ENCODE measurements at regions not wholly inside any gene's neighbourhood (a gene's known extent, or its start where the extent isn't known, plus 50 kb on each side); places are given as distances from the start of the nearest gene placed in this dataset.
"Not testable (repeated sequence)": the region's sequence is repeated elsewhere in the genome, so short reads cannot be mapped to it uniquely, and the experiment has no call there.

DNA sequence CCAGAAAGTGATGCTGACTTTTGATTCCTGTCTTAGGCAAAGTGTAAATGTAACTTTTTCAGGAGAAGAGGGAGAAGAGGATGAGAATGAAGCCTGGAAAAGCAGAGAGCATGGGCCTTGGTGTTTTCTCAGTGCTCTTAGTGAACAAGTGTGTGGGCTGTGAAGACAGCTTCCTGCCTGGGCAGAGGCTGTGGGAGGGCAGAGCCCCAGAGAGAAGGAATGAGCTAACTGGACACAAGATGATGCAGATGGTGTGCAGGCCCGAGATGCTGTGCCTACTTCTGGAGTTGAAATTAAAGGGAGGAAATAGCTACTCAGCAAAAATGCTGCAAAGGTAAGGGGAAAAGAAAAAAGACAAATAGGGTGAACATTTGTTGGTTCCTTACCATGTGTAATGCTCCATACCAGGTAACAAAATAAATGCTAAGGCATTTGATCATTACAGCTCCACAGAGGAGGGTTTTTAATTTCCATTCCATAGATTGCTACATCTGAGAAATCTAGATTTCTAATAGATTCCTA, 87.0 kb upstream of the CEP162 start:
- H3K36me3 Mint-ChIP-seq (ENCODE audit: low read depth), result no peaks in the 10 kb centered on the region
- H3K9me3 ChIP-seq (ENCODE audit: control insufficient read depth in 1 of 2, insufficient read depth in 1 of 2, low read length in 2 of 2), result no peaks in the 10 kb centered on the region
- H3K9me3 Mint-ChIP-seq, result peaks cover 8% of the 10 kb centered on the region
- POLR2A ChIA-PET, result no interaction called here
- no peak overlapping the region for H3K4me3 Mint-ChIP-seq
- no peak for TF ChIP-seq CTCF (IDR thresholded peaks at IDR 0.05)
- H3K36me3 ChIP-seq (ENCODE audit: insufficient read depth, low read length), result no peaks in the 10 kb centered on the region
- CTCF ChIA-PET, result interaction anchor here (1.3 kb wide), 1 partner anchor 10 kb away, joined by 3 read pairs; no protein-coding TSS in a partner anchor
- H3K4me1 ChIP-seq (ENCODE audit: insufficient read depth, low read length), result no peaks in the 10 kb centered on the region
- DNase-seq (no peak), ATAC-seq (ENCODE audit: poor library complexity) (no peak)
- no peaks in the 10 kb centered on the region for H3K27me3 ChIP-seq (ENCODE audit: control insufficient read depth in 1 of 2, insufficient read depth in 2 of 2, low read length in 2 of 2)
- H3K4me1 Mint-ChIP-seq (ENCODE audit: low read depth), result no peaks in the 10 kb centered on the region
- H3K27ac Mint-ChIP-seq, result no peak overlapping the region
- intact Hi-C loops (cut with DNase I, micrococcal nuclease), result no loop called here
- no peak overlapping the region for H3K27ac ChIP-seq (ENCODE audit: low read depth in 1 of 2, low read length in 2 of 2)
- H3K4me3 ChIP-seq (ENCODE audit: low read length), result no peak overlapping the region
- H3K27me3 Mint-ChIP-seq, result no peaks in the 10 kb centered on the region

- intact Hi-C loops (cut with DNase I, micrococcal nuclease), result no loop called here
- Mint-ChIP-seq H3K9me3 (no peaks in the 10 kb centered on the region), H3K27ac (no peak overlapping the region), H3K27me3 (no peaks in the 10 kb centered on the region), H3K4me3 (no peak overlapping the region), H3K36me3 (ENCODE audit: low read depth) (no peaks in the 10 kb centered on the region), H3K4me1 (ENCODE audit: low read depth) (no peaks in the 10 kb centered on the region)
- Histone ChIP-seq H3K4me1 (ENCODE audit: insufficient read depth, low read length) (no peaks in the 10 kb centered on the region), H3K9me3 (ENCODE audit: control insufficient read depth in 1 of 2, insufficient read depth in 1 of 2, low read length in 2 of 2) (no peaks in the 10 kb centered on the region), H3K27me3 (ENCODE audit: control insufficient read depth in 1 of 2, insufficient read depth in 2 of 2, low read length in 2 of 2) (no peaks in the 10 kb centered on the region), H3K4me3 (ENCODE audit: low read length) (no peak overlapping the region), H3K27ac (ENCODE audit: low read depth in 1 of 2, low read length in 2 of 2) (no peak overlapping the region), H3K36me3 (ENCODE audit: insufficient read depth, low read length) (no peaks in the 10 kb centered on the region)
- CTCF ChIA-PET, result no interaction called here
- POLR2A ChIA-PET, result no interaction called here
- DNase-seq (no peak), ATAC-seq (ENCODE audit: poor library complexity) (no peak)
- no peak for TF ChIP-seq CTCF (IDR thresholded peaks at IDR 0.05)
Observed at GRCh38 chr6:84309336-84309735, 81.9 kb upstream of the CEP162 start.

DNA sequence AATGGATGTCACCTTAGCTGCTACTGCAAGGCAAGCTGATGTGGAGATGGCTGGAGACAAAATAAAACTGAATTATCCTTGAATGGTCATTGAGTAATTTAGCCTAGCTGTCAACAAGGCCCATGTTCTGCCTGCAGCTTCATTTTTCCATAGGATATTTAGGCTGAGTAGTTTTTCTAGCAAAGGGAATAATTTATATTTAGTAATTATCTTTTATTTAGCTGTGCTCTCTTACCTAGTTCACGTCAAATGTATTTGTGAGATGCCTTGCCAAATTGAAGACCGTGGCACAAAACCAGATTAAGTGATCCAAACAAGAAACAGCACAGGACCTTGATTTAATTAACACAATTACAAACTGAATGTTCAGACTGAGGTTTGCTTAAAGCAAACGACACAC, 77.4 kb upstream of the CEP162 start:
- Mint-ChIP-seq H3K9me3 (no peaks in the 10 kb centered on the region), H3K4me1 (ENCODE audit: low read depth) (no peaks in the 10 kb centered on the region), H3K27ac (no peak overlapping the region), H3K36me3 (ENCODE audit: low read depth) (no peaks in the 10 kb centered on the region), H3K27me3 (peaks cover 6% of the 10 kb centered on the region), H3K4me3 (no peak overlapping the region)
- Histone ChIP-seq H3K27ac (ENCODE audit: low read depth in 1 of 2, low read length in 2 of 2) (no peak overlapping the region), H3K27me3 (ENCODE audit: control insufficient read depth in 1 of 2, insufficient read depth in 2 of 2, low read length in 2 of 2) (no peaks in the 10 kb centered on the region), H3K9me3 (ENCODE audit: control insufficient read depth in 1 of 2, insufficient read depth in 1 of 2, low read length in 2 of 2) (no peaks in the 10 kb centered on the region), H3K4me3 (ENCODE audit: low read length) (no peak overlapping the region), H3K36me3 (ENCODE audit: insufficient read depth, low read length) (no peaks in the 10 kb centered on the region), H3K4me1 (ENCODE audit: insufficient read depth, low read length) (no peaks in the 10 kb centered on the region)
- DNase-seq (no peak), ATAC-seq (ENCODE audit: poor library complexity) (no peak)
- no peak for TF ChIP-seq CTCF (IDR thresholded peaks at IDR 0.05)
- ChIA-PET POLR2A (no interaction called here), CTCF (no interaction called here)
- intact Hi-C loops (cut with DNase I, micrococcal nuclease), result no loop called here

GRCh38 chr6:84291033-84291432, 63.6 kb upstream of the CEP162 start:
- ATAC-seq (ENCODE audit: poor library complexity); H3K36me3 Mint-ChIP-seq (ENCODE audit: low read depth); intact Hi-C loops (cut with DNase I, micrococcal nuclease); CTCF ChIA-PET; H3K27ac ChIP-seq (ENCODE audit: low read depth in 1 of 2, low read length in 2 of 2); H3K4me3 ChIP-seq (ENCODE audit: low read length); H3K4me1 Mint-ChIP-seq (ENCODE audit: low read depth); H3K4me1 ChIP-seq (ENCODE audit: insufficient read depth, low read length); H3K27me3 Mint-ChIP-seq; DNase-seq; H3K27me3 ChIP-seq (ENCODE audit: control insufficient read depth in 1 of 2, insufficient read depth in 2 of 2, low read length in 2 of 2); POLR2A ChIA-PET; H3K4me3 Mint-ChIP-seq; H3K36me3 ChIP-seq (ENCODE audit: insufficient read depth, low read length); H3K27ac Mint-ChIP-seq: not testable (repeated sequence)
- peaks cover 22% of the 10 kb centered on the region for H3K9me3 Mint-ChIP-seq
- peaks cover 12 to 14% of the 10 kb centered on the region in 2 experiments for H3K9me3 ChIP-seq (ENCODE audit: control insufficient read depth in 1 of 2, insufficient read depth in 1 of 2, low read length in 2 of 2)
